ENCODE measurements at regions not wholly inside any gene's neighbourhood (a gene's known extent, or its start where the extent isn't known, plus 50 kb on each side); places are given as distances from the start of the nearest gene placed in this dataset.

GRCh38 chr4:119735165-119735651 is 106.6 kb upstream of the PDE5A start:
- ATAC-seq: peak; percentile 78
- Histone ChIP-seq H3K27me3 (no peaks in the 10 kb centered on the region), H3K4me3 (no peak overlapping the region), H3K9me3 (no peaks in the 10 kb centered on the region), H3K4me1 (peaks cover 15 to 91% (median 30%) of the 10 kb centered on the region in 3 donors), H3K27ac (peak overlapping the region; percentile 79 to 91 (median 82)), H3K36me3 (no peaks in the 10 kb centered on the region)
- peak; percentile 29 for TF ChIP-seq POLR2AphosphoS5 (IDR thresholded peaks at IDR 0.05)
- no peak for TF ChIP-seq CTCF (IDR thresholded peaks at IDR 0.05)
- TF ChIP-seq EP300 (IDR thresholded peaks at IDR 0.05): no peak
- no peak for TF ChIP-seq POLR2A (IDR thresholded peaks at IDR 0.05)
- 31 to 40% methylated on average over 1 of the region's 1 CpG for WGBS, 2 donors (ENCODE audit: low coverage in 1 of 2)

GRCh38 chr4:119733431-119733830 is 104.8 kb upstream of the PDE5A start:
- Histone ChIP-seq H3K4me3 (no peak overlapping the region), H3K36me3 (no peaks in the 10 kb centered on the region), H3K4me1 (peaks cover 23 to 89% (median 26%) of the 10 kb centered on the region in 3 donors), H3K9me3 (no peaks in the 10 kb centered on the region), H3K27ac (peak overlapping the region; percentile 79 to 91 (median 82)), H3K27me3 (no peaks in the 10 kb centered on the region)
- no peak for ATAC-seq
- no peak for TF ChIP-seq EP300 (IDR thresholded peaks at IDR 0.05)
- no peak for TF ChIP-seq POLR2A (IDR thresholded peaks at IDR 0.05)
- TF ChIP-seq CTCF (IDR thresholded peaks at IDR 0.05): no peak
- no peak for TF ChIP-seq POLR2AphosphoS5 (IDR thresholded peaks at IDR 0.05)
- WGBS, 2 donors (ENCODE audit: low coverage in 1 of 2): 89 to 100% methylated on average over 1 of the region's 1 CpG

- TF ChIP-seq EP300 (IDR thresholded peaks at IDR 0.05) (no peak), POLR2AphosphoS5 (IDR thresholded peaks at IDR 0.05) (no peak), CTCF (IDR thresholded peaks at IDR 0.05) (no peak), POLR2A (IDR thresholded peaks at IDR 0.05) (no peak)
- Histone ChIP-seq H3K4me1 (peaks cover 20 to 81% (median 23%) of the 10 kb centered on the region in 3 donors), H3K27ac (peak overlapping the region in 3 of 4 donors; percentile 18 to 83 (median 79)), H3K9me3 (no peaks in the 10 kb centered on the region), H3K27me3 (no peaks in the 10 kb centered on the region), H3K4me3 (no peak overlapping the region), H3K36me3 (no peaks in the 10 kb centered on the region)
- WGBS, 2 donors (ENCODE audit: low coverage in 1 of 2): 88 to 91% methylated on average over 5 of the region's 5 CpGs
- no peak for ATAC-seq
These were observed 103.2 kb upstream of the PDE5A start for GRCh38 chr4:119731778-119732177.

- peaks cover 20 to 81% (median 24%) of the 10 kb centered on the region in 3 donors for H3K4me1 ChIP-seq
- no peaks in the 10 kb centered on the region for H3K9me3 ChIP-seq
- no peak for TF ChIP-seq CTCF (IDR thresholded peaks at IDR 0.05)
- TF ChIP-seq EP300 (IDR thresholded peaks at IDR 0.05): no peak
- TF ChIP-seq POLR2A (IDR thresholded peaks at IDR 0.05): no peak
- no peaks in the 10 kb centered on the region for H3K36me3 ChIP-seq
- no peaks in the 10 kb centered on the region for H3K27me3 ChIP-seq
- no peak for ATAC-seq
- H3K4me3 ChIP-seq: no peak overlapping the region
- WGBS, 2 donors (ENCODE audit: low coverage in 1 of 2): 67 to 71% methylated on average over 3 of the region's 3 CpGs
- H3K27ac ChIP-seq: peak overlapping the region in 3 of 4 donors; percentile 18 to 83 (median 79)
These were observed 102.6 kb upstream of the PDE5A start for GRCh38 chr4:119731146-119731742.

GRCh38 chr4:119730671-119730950 is 102.0 kb upstream of the PDE5A start:
- ATAC-seq: no peak
- WGBS, 2 donors (ENCODE audit: low coverage in 1 of 2): 0 to 50% methylated on average over 1 of the region's 1 CpG
- TF ChIP-seq CTCF (IDR thresholded peaks at IDR 0.05) (no peak), EP300 (IDR thresholded peaks at IDR 0.05) (no peak), POLR2AphosphoS5 (IDR thresholded peaks at IDR 0.05) (no peak), POLR2A (IDR thresholded peaks at IDR 0.05) (no peak)
- Histone ChIP-seq H3K36me3 (no peaks in the 10 kb centered on the region), H3K4me3 (no peak overlapping the region), H3K27me3 (no peaks in the 10 kb centered on the region), H3K9me3 (no peaks in the 10 kb centered on the region), H3K27ac (peak overlapping the region; percentile 43 to 83 (median 62)), H3K4me1 (peaks cover 22 to 81% (median 30%) of the 10 kb centered on the region in 3 donors)

Data from gastroesophageal sphincter (tissue), 4 donors.